DMS53 treated with DMSO at 0.1 percent for 48 hours (cell line): ENCODE measurements at regions not wholly inside any gene's neighbourhood (a gene's known extent, or its start where the extent isn't known, plus 50 kb on each side); places are given as distances from the start of the nearest gene placed in this dataset.

Source experiments
- DNase-seq: peaks from one replicate; lab custom pipeline; 2025; ENCODE audit not compliant: unreplicated experiment; lab: John Stamatoyannopoulos, UW

GRCh38 chr1:169001353-169001752, 105.1 kb upstream of the ATP1B1 start:
- DNase-seq: no peak

GRCh38 chr1:169003864-169004516, 102.5 kb upstream of the ATP1B1 start:
- no peak for DNase-seq

GRCh38 chr1:169005776-169006175, 100.7 kb upstream of the ATP1B1 start:
- no peak for DNase-seq

GRCh38 chr1:169009666-169010065, 96.8 kb upstream of the ATP1B1 start:
- no peak for DNase-seq

GRCh38 chr1:169012416-169012815, 94.1 kb upstream of the ATP1B1 start:
- DNase-seq: no peak

GRCh38 chr1:169013821-169014220, 92.7 kb upstream of the ATP1B1 start:
- no peak for DNase-seq

GRCh38 chr1:169015464-169015863, 91.0 kb upstream of the ATP1B1 start:
- no peak for DNase-seq

- DNase-seq: no peak
Measured at GRCh38 chr1:169018751-169019150, 87.7 kb upstream of the ATP1B1 start.

- DNase-seq: no peak
Measured at GRCh38 chr1:169019419-169020058, 87.0 kb upstream of the ATP1B1 start.

- no peak for DNase-seq
Measured at GRCh38 chr1:169020684-169021083, 85.8 kb upstream of the ATP1B1 start.

- DNase-seq: no peak
Measured at GRCh38 chr1:169022648-169023047, 83.8 kb upstream of the ATP1B1 start.

- DNase-seq: no peak
Measured at GRCh38 chr1:169024255-169024654, 82.2 kb upstream of the ATP1B1 start.

GRCh38 chr1:169024800-169025271, 81.7 kb upstream of the ATP1B1 start:
- no peak for DNase-seq

GRCh38 chr1:169025412-169025811, 81.1 kb upstream of the ATP1B1 start:
- DNase-seq: no peak

GRCh38 chr1:169027607-169028320, 78.7 kb upstream of the ATP1B1 start:
- DNase-seq: no peak

GRCh38 chr1:169031566-169032224, 74.8 kb upstream of the ATP1B1 start:
- DNase-seq: no peak

GRCh38 chr1:169041366-169041765, 65.1 kb upstream of the ATP1B1 start:
- DNase-seq: no peak

GRCh38 chr1:169042377-169042776, 64.1 kb upstream of the ATP1B1 start:
- DNase-seq: no peak

- no peak for DNase-seq
Measured at GRCh38 chr1:169043823-169044222, 62.7 kb upstream of the ATP1B1 start.

GRCh38 chr1:169044296-169044695, 62.2 kb upstream of the ATP1B1 start:
- DNase-seq: no peak

GRCh38 chr1:169044971-169045370, 61.5 kb upstream of the ATP1B1 start:
- DNase-seq: no peak

- no peak for DNase-seq
Measured at GRCh38 chr1:169046671-169047070, 59.8 kb upstream of the ATP1B1 start.
